MM.1S (cell line): ENCODE measurements at regions not wholly inside any gene's neighbourhood (a gene's known extent, or its start where the extent isn't known, plus 50 kb on each side); places are given as distances from the start of the nearest gene placed in this dataset.

ENCODE experiments used
- CTCF ChIP-seq: fragments of 300-600 bp; sonication (generic); IDR thresholded peaks from 2 replicates; pipeline ENCODE4 v1.5.1; 2016; ENCODE audit warnings: antibody characterized with exemption, low read length, mixed read lengths
- EZH2 ChIP-seq: fragments of 300-600 bp; sonication (generic); optimal IDR thresholded peaks from 2 replicates; pipeline ENCODE3; 2017; ENCODE audit warnings: low read depth, mild to moderate bottlenecking, antibody characterized with exemption, low read length, mixed read lengths
- EZH2phosphoT487 ChIP-seq: fragments of 300-600 bp; sonication (generic); IDR thresholded peaks from 2 replicates; pipeline ENCODE4 v1.6.1; 2018; ENCODE audit warnings: antibody characterized with exemption, low read length

DNA sequence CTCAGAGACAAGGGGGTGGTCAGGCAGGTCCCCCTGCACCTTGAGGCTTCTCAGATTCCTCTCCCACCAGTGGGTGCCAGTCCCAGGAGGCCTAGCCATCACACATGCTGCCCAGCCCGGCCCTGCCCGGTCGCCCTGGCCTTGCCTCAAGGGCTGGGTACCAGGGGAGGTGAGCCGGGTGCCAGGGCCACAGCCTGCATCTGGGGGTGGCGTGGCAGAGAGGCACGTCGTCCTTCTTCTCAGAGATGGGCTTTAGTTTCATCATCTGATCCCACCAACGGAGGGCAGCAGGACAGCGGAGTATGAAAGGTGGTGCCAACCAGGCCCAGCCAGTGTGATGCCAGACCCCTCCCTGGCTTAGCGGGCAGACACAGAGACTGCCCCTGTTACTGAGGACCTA, 161.7 kb downstream of the TFCP2L1 start:
- TF ChIP-seq EZH2phosphoT487 (no peak), EZH2 (no peak), CTCF (no peak)
